Type B pancreatic cell (in vitro differentiated cells): ENCODE measurements at regions not wholly inside any gene's neighbourhood (a gene's known extent, or its start where the extent isn't known, plus 50 kb on each side); places are given as distances from the start of the nearest gene placed in this dataset.

Source experiments
- DNase-seq: peaks from one replicate; pipeline ENCODE4 v3.0.0; 2021; ENCODE audit warnings: mixed read lengths; ENCODE audit not compliant: unreplicated experiment; ENCODE audit errors: extremely low spot score
- H3K27ac Mint-ChIP-seq: 2 replicates; pipeline ENCODE4 v1.8.0; 2021; ENCODE audit warnings: mild to moderate bottlenecking, mixed read lengths
- H3K27me3 Mint-ChIP-seq: 2 replicates; pipeline ENCODE4 v1.8.0; 2021; ENCODE audit warnings: mixed read lengths
- H3K36me3 Mint-ChIP-seq: 2 replicates; pipeline ENCODE4 v1.8.0; 2021; ENCODE audit warnings: mixed read lengths
- H3K4me1 Mint-ChIP-seq: one replicate; pipeline ENCODE4 v1.8.0; 2021; ENCODE audit warnings: mixed read lengths; ENCODE audit not compliant: unreplicated experiment
- H3K4me3 Mint-ChIP-seq: 2 replicates; pipeline ENCODE4 v1.8.0; 2021; ENCODE audit warnings: mild to moderate bottlenecking, mixed read lengths
- H3K9me3 Mint-ChIP-seq: 2 replicates; pipeline ENCODE4 v1.8.0; 2021; ENCODE audit warnings: mixed read lengths
- CTCF ChIP-seq: fragments of 200-600 bp; sonication (generic); conservative IDR thresholded peaks from 2 replicates; pipeline ENCODE4 v1.5.0; 2021; ENCODE audit warnings: antibody characterized with exemption, mild to moderate bottlenecking

GRCh38 chr11:95435628-95436353, 204.8 kb upstream of the SESN3 start:
- no peak for DNase-seq
- peaks cover 12% of the 10 kb centered on the region for H3K4me1 Mint-ChIP-seq
- no peaks in the 10 kb centered on the region for H3K36me3 Mint-ChIP-seq
- no peaks in the 10 kb centered on the region for H3K27me3 Mint-ChIP-seq
- no peak overlapping the region for H3K27ac Mint-ChIP-seq
- TF ChIP-seq CTCF = no peak
- H3K4me3 Mint-ChIP-seq = no peak overlapping the region
- peaks cover 7% of the 10 kb centered on the region for H3K9me3 Mint-ChIP-seq

DNA sequence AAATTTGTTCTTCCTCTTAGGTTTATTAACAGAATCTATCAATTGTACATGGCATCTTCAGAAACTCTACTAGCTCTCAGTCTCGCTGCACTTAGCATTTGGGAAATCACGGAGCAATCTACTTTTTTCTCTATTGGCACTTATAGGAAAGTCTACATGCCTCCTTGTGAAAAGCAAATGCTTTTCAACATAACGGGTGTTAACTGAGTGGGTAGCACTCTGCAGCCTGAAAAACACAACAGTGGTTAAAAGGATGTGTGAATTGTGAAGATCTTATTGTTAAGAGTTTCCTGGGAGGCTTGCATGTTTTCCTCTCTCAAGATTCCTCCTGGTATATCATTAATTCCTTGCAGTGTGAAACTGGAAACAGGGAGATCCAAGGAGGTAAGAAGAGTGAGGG, 204.2 kb upstream of the SESN3 start:
- no peak for TF ChIP-seq CTCF
- H3K36me3 Mint-ChIP-seq = no peaks in the 10 kb centered on the region
- peaks cover 7% of the 10 kb centered on the region for H3K9me3 Mint-ChIP-seq
- H3K27ac Mint-ChIP-seq = no peak overlapping the region
- H3K4me3 Mint-ChIP-seq = no peak overlapping the region
- DNase-seq = no peak
- peaks cover 12% of the 10 kb centered on the region for H3K4me1 Mint-ChIP-seq
- H3K27me3 Mint-ChIP-seq = no peaks in the 10 kb centered on the region

GRCh38 chr11:95434489-95435057, 203.6 kb upstream of the SESN3 start:
- H3K27me3 Mint-ChIP-seq = no peaks in the 10 kb centered on the region
- H3K36me3 Mint-ChIP-seq = no peaks in the 10 kb centered on the region
- H3K9me3 Mint-ChIP-seq = peaks cover 7% of the 10 kb centered on the region
- no peak overlapping the region for H3K27ac Mint-ChIP-seq
- DNase-seq = no peak
- H3K4me1 Mint-ChIP-seq = peaks cover 12% of the 10 kb centered on the region
- no peak for TF ChIP-seq CTCF
- H3K4me3 Mint-ChIP-seq = no peak overlapping the region

DNA sequence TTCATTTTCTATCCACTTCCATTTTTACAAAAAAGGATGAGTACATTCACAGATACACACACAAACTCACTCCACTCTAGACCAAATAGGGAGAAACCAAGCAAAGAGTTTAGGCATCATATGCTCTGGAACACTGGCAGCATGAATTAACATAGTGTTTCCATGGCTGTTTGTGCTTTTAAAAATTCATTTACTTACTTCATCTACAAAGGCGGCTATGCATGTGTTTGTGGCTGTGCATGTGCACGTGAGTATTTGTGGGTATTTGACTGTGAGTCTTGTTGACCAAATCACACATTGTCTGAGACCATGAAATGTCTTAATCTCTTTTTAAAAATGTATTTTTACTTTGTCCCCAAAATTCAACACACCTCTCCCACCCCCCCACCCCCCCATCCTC, 203.0 kb upstream of the SESN3 start:
- H3K4me3 Mint-ChIP-seq = no peak overlapping the region
- H3K27me3 Mint-ChIP-seq = no peaks in the 10 kb centered on the region
- H3K27ac Mint-ChIP-seq = no peak overlapping the region
- no peak for DNase-seq
- peaks cover 12% of the 10 kb centered on the region for H3K4me1 Mint-ChIP-seq
- no peak for TF ChIP-seq CTCF
- H3K36me3 Mint-ChIP-seq = no peaks in the 10 kb centered on the region
- H3K9me3 Mint-ChIP-seq = peaks cover 7% of the 10 kb centered on the region

DNA sequence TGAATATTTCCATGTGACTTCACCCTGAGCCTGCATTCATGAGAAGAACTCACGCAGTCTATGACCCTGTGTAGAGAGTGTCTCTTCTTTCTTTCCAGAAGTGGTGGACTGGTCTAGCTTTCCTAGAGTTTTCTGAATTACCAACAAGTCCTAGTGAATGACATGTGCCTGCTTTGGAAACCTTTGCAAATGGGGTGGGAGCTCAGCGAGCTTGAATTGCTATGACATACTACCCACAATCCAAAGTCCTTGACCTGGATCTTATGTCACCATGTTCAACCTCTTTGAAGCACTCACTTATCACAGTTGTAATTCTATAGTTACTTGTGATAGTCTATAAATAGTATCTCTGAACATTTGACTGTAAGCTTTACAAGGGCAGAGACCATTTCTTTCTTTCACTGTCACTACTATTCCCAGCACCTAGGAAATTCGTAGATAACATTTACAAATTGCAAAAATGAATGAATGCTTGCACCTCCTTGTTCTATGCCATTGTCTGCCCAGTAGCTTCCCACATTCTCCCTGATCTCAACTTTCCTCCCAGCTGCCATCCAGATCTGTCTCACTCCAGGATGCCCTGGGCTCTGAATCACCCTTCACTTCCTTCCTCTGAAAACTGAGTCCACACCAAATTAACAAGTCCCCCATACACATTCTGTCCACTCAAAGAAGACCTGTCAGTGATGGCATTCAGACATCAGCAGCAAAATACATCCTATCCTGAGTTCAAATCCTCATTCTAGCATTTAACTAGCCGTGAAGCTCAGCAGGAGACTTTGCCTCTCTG, 201.9 kb upstream of the SESN3 start:
- TF ChIP-seq CTCF = no peak
- DNase-seq = no peak
- Mint-ChIP-seq H3K9me3 (peaks cover 7% of the 10 kb centered on the region), H3K36me3 (no peaks in the 10 kb centered on the region), H3K4me1 (peaks cover 12% of the 10 kb centered on the region), H3K27me3 (no peaks in the 10 kb centered on the region), H3K27ac (no peak overlapping the region), H3K4me3 (no peak overlapping the region)
